ENCODE measurements at regions not wholly inside any gene's neighbourhood (a gene's known extent, or its start where the extent isn't known, plus 50 kb on each side); places are given as distances from the start of the nearest gene placed in this dataset.

DNA sequence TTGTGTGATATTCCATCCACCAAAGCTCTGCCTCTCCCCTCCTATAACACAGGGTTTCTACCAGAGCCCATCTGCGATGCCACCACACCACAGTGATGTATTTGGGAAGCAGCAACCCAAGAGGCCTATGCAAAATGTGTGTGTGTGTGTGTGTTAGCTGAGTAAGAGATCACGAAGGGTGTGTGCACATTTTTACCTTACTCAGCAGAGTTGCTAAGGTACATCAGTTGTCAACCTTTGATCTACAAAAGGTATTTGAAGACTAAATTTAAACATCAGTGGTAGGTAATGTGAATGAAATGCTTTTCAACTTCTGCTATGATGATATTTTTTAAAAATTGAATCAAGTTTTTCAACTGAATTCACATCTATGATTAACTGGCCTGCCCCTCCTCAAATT is 227.6 kb downstream of the FBXO15 start:
- DNase-seq (ENCODE audit: low read depth): no peak

GRCh38 chr18:73918816-73919215 is 228.8 kb downstream of the FBXO15 start:
- DNase-seq (ENCODE audit: low read depth): no peak

DNA sequence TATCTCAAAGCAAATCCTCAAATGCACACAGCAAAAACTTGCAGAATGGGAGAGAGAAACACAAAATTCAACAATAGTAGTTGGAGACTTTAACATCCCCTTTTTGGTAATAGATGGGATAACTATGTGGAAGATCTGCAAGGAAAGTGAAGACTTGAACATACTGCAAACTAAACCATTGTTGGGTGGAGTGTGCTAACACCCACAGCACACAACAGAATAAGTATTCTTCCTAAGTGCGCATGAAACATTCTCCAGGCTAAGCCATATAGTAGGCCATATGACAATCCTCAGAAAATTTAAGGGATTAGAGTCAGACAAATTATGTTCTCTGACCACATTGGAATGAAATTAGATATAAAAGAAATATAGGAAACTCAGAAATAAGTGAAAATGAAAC is 230.6 kb downstream of the FBXO15 start:
- DNase-seq (ENCODE audit: low read depth): no peak

- no peak for DNase-seq (ENCODE audit: low read depth)
Measured at GRCh38 chr18:73913505-73913904, 234.1 kb downstream of the FBXO15 start.

DNA sequence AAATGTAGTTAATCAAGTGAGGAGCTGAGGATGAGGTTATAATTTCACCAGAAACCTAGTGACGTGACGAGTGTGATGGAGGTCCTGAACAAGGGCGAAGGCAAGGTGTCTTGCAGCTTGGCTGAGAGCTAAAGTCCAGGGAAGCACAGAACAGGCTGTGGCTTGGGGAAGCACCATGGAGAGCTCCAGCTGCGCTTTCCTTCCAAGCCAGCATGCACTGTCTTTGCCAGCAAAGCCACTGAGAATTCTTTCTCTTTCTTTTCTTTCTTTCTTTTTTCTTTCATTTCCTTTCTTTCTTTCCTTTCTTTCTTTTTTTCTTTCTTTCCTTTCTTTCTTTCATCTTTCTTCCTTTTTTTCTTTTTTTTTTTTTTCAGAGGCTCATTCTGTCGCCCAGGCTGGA is 239.3 kb downstream of the FBXO15 start:
- peak; percentile 37 for DNase-seq (ENCODE audit: low read depth)

DNA sequence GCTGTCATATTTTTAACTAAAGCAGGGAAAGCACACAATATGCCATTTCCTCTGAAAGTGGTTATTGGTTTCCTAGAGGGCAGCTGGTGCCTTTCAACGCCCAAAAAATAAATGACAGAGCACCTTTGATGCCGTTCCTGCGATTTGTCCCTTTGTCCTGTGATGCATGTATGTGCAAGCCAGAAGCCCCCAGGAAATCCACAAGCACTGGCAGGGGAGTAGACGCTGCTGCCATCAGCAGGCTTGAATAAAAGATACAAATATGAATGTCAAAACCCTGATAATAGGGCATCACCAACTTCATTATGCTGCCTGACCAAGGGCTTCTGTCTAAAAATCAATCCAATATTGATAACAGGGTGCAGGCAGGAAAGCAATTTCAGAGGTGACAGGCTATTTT is 246.1 kb downstream of the FBXO15 start:
- DNase-seq (ENCODE audit: low read depth): no peak

- DNase-seq (ENCODE audit: low read depth): no peak
Measured at GRCh38 chr18:73901151-73901550, 246.5 kb downstream of the FBXO15 start.

DNA sequence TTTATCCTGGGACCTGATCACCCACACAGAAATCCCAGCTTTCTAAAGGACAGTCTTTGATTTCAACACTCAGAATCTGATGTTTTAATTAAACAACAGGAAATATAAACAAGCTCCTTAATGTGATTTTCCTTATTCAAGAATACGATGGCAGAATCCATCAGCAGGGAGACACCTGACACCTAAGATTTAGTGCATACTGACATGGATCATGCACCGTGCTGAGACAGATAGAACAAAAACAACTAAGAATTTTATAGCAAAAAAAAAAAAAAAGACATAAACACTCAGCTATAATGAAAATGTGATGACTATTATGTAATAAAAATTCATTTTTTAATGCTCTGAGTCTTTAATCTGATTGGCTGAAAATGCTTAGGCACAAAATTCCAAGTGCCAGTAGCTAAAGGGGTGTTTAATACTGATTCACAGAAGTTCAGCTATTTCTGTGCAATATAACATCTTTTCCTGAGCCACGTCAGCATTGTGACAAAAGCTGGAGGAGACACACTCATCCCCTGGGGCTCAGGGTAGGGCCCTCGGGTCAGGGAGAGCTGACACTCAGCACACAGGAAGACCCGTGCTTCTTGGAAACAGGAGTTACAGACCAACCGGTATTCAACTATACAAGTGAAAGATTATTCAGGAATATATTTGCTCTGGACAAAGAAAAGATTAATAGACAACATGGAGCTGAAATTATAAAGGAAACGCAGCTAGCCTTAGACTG is 247.4 kb downstream of the FBXO15 start:
- no peak for DNase-seq (ENCODE audit: low read depth)

GRCh38 chr18:73897517-73897916 is 250.1 kb downstream of the FBXO15 start:
- no peak for DNase-seq (ENCODE audit: low read depth)

DNA sequence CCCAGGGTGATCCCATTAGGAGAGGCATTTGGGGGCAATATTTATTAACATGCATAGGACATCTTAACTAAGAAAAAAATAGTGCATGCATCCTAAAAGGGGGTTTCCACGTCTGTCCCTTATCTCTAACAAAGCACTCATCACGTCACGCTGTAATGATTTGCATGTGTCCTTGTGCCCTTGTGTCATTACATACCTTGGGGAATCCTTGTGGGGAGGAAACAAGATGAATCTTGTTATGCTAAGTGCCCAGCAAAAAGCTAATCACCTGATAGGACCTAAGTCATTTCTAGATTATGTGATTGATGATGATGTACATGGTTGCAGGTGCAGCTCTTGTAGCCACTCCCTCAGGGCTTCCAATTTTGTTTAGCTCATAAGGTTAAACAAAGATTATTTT is 250.9 kb downstream of the FBXO15 start:
- DNase-seq (ENCODE audit: low read depth): no peak

GRCh38 chr18:73895701-73896100 is 251.9 kb downstream of the FBXO15 start:
- no peak for DNase-seq (ENCODE audit: low read depth)

GRCh38 chr18:73893880-73894279 is 253.8 kb downstream of the FBXO15 start:
- DNase-seq (ENCODE audit: low read depth): no peak

- DNase-seq (ENCODE audit: low read depth): no peak
Measured at GRCh38 chr18:73891572-73892421, 255.8 kb downstream of the FBXO15 start.

GRCh38 chr18:73888565-73888964 is 259.1 kb downstream of the FBXO15 start:
- no peak for DNase-seq (ENCODE audit: low read depth)

- DNase-seq (ENCODE audit: low read depth): no peak
Measured at GRCh38 chr18:73887801-73888200, 259.8 kb downstream of the FBXO15 start.

GRCh38 chr18:73884868-73885267 is 262.8 kb downstream of the FBXO15 start:
- DNase-seq (ENCODE audit: low read depth): no peak

DNA sequence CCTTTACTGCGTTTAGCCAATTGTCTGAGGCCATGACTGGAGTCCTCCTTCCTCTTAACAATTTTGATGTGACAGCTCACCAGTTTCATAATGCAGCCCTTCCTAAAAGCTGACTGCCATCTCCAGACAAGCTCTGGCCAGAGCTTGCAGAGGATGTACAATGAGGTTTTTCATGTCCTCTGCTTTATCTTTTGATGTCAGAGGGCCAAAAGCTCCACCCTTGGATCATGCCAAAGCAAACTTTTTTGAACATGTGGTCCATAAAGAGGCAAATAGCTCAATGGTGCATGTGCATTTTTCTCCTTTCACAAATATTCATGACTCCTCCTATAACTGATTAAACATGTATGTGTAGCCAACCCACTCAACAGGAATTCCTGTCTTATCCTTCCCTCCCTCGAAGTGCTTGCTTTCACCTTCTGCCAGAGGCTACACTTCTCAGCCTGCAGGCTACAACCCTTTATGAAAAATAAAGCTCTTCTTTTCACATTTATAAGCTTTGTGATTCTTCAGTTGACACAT is 266.2 kb downstream of the FBXO15 start:
- no peak for DNase-seq (ENCODE audit: low read depth)

GRCh38 chr18:73880387-73880786 is 267.2 kb downstream of the FBXO15 start:
- no peak for DNase-seq (ENCODE audit: low read depth)

DNA sequence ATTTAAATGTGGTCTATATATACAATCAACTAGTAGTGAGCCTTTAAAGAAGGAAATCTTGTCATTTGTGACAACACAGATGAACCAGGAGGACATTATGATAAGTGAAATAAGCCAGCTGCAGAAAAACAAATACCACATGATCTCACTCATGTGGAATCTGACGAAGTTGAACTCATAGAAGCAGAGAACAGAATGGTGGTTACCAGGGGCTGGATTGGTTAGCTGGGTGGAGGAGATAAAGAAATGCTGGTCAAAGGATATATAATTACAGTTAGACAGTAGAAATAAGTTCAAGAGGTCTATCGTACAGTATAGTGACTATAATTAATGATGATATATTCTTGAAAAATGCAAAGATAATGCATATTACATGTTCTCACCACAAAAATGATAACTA is 267.9 kb downstream of the FBXO15 start:
- DNase-seq (ENCODE audit: low read depth): no peak

DNA sequence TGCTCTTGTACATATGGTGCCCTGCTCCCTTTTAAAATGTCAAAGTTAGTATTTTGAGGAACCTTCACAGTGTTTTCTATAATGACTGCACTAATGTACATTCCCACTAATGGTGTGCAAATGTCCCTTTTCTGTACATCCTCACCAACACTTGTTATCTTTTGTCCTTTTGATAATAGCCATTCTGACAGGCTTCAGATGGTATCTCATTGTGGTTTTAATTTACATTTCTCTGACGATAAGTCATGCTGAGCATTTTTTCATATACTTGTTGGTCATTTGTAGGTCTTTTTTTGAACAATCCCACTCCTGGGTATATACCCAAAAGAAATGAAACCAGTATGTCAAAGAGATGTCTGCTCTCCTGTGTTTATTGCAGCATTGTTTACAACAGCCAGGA is 268.3 kb downstream of the FBXO15 start:
- no peak for DNase-seq (ENCODE audit: low read depth)

DNA sequence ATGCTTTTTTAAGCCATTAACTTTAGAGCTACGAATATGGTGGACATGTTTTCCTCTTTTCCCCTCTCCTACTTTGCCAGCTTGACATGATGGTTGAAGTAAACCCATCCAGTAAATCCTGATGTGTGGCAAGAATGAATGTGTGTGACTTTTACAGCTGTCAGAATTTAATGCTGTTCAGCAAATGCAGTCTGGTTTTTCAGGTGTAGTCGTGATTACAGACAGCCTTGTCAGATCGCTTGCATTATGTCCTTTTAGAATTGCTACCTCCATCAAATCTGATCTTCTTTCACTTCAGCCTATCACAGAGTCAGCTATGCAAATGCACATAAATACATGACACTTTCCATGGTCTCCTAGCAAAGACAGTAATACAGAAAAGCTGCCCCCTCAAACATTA is 278.5 kb downstream of the FBXO15 start:
- DNase-seq (ENCODE audit: low read depth): no peak

DNA sequence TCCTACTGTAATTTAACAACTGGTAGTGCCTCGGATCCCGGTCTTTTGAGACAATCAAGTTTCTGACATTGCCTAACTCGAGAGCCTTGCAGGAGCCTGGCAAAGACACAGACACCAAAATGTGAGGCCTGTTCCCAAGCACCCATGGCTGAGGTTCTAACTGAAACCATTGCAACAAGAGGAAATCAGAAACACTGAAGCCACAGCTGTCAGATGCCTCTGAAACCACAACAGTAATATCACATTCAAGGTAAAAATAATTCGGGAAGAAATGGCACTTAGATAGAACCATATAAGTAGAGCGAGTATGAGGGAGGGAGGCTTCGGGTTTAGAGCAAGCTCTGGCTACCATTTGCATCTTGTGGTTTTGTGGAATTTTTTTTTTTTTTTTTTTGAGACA is 285.9 kb downstream of the FBXO15 start:
- no peak for DNase-seq (ENCODE audit: low read depth)

- DNase-seq (ENCODE audit: low read depth): no peak
Measured at GRCh38 chr18:73859837-73860397, 287.7 kb downstream of the FBXO15 start.

All from fibroblast of gingiva (primary cell).